ENCODE measurements at regions not wholly inside any gene's neighbourhood (a gene's known extent, or its start where the extent isn't known, plus 50 kb on each side); places are given as distances from the start of the nearest gene placed in this dataset.

- TF ChIP-seq, protein P1, sequence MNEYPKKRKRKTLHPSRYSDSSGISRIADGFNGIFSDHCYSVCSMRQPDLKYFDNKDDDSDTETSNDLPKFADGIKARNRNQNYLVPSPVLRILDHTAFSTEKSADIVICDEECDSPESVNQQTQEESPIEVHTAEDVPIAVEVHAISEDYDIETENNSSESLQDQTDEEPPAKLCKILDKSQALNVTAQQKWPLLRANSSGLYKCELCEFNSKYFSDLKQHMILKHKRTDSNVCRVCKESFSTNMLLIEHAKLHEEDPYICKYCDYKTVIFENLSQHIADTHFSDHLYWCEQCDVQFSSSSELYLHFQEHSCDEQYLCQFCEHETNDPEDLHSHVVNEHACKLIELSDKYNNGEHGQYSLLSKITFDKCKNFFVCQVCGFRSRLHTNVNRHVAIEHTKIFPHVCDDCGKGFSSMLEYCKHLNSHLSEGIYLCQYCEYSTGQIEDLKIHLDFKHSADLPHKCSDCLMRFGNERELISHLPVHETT (tag by site-specific recombination; IDR thresholded peaks at IDR 0.05) = no peak
- no peak for TF ChIP-seq ZBTB7A (tag by site-specific recombination; IDR thresholded peaks at IDR 0.05; ENCODE audit: low read depth)
- TF ChIP-seq CTCF (tag by site-specific recombination; IDR thresholded peaks at IDR 0.05) = no peak
- TF ChIP-seq ZNF24 (tag by site-specific recombination; IDR thresholded peaks at IDR 0.05) = no peak
- no peak for TF ChIP-seq ZNF138 (tag by site-specific recombination; IDR thresholded peaks at IDR 0.05; ENCODE audit: borderline replicate concordance)
- no peak for TF ChIP-seq BCL11A (tag by site-specific recombination; IDR thresholded peaks at IDR 0.05; ENCODE audit: low read depth)
- no peak for TF ChIP-seq ZNF529 (tag by site-specific recombination; IDR thresholded peaks at IDR 0.05; ENCODE audit: insufficient replicate concordance)
- no peak for TF ChIP-seq PBX3 (CRISPR knock-in tag; IDR thresholded peaks at IDR 0.05)
- no peak for TF ChIP-seq ZIC2 (tag by site-specific recombination; IDR thresholded peaks at IDR 0.05)
- TF ChIP-seq SP2 (tag by site-specific recombination; IDR thresholded peaks at IDR 0.05) = no peak
- TF ChIP-seq, protein P2, sequence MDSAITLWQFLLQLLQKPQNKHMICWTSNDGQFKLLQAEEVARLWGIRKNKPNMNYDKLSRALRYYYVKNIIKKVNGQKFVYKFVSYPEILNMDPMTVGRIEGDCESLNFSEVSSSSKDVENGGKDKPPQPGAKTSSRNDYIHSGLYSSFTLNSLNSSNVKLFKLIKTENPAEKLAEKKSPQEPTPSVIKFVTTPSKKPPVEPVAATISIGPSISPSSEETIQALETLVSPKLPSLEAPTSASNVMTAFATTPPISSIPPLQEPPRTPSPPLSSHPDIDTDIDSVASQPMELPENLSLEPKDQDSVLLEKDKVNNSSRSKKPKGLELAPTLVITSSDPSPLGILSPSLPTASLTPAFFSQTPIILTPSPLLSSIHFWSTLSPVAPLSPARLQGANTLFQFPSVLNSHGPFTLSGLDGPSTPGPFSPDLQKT (IDR thresholded peaks at IDR 0.05; ENCODE audit: borderline replicate concordance, low read depth, low read length) = no peak
- no peak for TF ChIP-seq YY1 (tag by site-specific recombination; IDR thresholded peaks at IDR 0.05)
- TF ChIP-seq ZNF274 (IDR thresholded peaks at IDR 0.05; ENCODE audit: low read length) = no peak
- no peak for TF ChIP-seq ZNF274 (tag by site-specific recombination; IDR thresholded peaks at IDR 0.05; ENCODE audit: borderline replicate concordance)
These were observed 172.7 kb downstream of the TAF11L14 start for GRCh38 chr5:17806818-17807468.

Measured in HEK293 (cell line).